ENCODE measurements at regions not wholly inside any gene's neighbourhood (a gene's known extent, or its start where the extent isn't known, plus 50 kb on each side); places are given as distances from the start of the nearest gene placed in this dataset.
"Not testable (repeated sequence)": the region's sequence is repeated elsewhere in the genome, so short reads cannot be mapped to it uniquely, and the experiment has no call there.

GRCh38 chr1:25009671-25010262 is 79.7 kb upstream of the RUNX3 start:
- no peak for TF ChIP-seq POLR2A (IDR thresholded peaks at IDR 0.05; ENCODE audit: low read depth, low read length)
- FAIRE-seq (no peak), DNase-seq (ENCODE audit: insufficient read length, low spot score) (no peak)

GRCh38 chr1:25008192-25008485 is 78.1 kb upstream of the RUNX3 start:
- FAIRE-seq (no peak), DNase-seq (ENCODE audit: insufficient read length, low spot score) (no peak)
- no peak for TF ChIP-seq POLR2A (IDR thresholded peaks at IDR 0.05; ENCODE audit: low read depth, low read length)

GRCh38 chr1:25007390-25008191 is 77.5 kb upstream of the RUNX3 start:
- DNase-seq (ENCODE audit: insufficient read length, low spot score), result not testable (repeated sequence)

GRCh38 chr1:25006770-25007169 is 76.7 kb upstream of the RUNX3 start:
- no peak for DNase-seq (ENCODE audit: insufficient read length, low spot score)
- TF ChIP-seq POLR2A (IDR thresholded peaks at IDR 0.05; ENCODE audit: low read depth, low read length), result no peak
- no peak for FAIRE-seq

More at GRCh38 chr1:25007390-25008191, 77.5 kb upstream of the RUNX3 start:
- FAIRE-seq, result not testable (repeated sequence)

- no peak for FAIRE-seq
- TF ChIP-seq POLR2A (IDR thresholded peaks at IDR 0.05; ENCODE audit: low read depth, low read length), result no peak
- no peak for DNase-seq (ENCODE audit: insufficient read length, low spot score)
Observed at GRCh38 chr1:25004355-25004754, 74.3 kb upstream of the RUNX3 start.

- peak; percentile 10 for DNase-seq (ENCODE audit: insufficient read length, low spot score)
- no peak for FAIRE-seq
- no peak for TF ChIP-seq POLR2A (IDR thresholded peaks at IDR 0.05; ENCODE audit: low read depth, low read length)
Observed at GRCh38 chr1:25003457-25004190, 73.5 kb upstream of the RUNX3 start.

GRCh38 chr1:25003000-25003399 is 72.9 kb upstream of the RUNX3 start:
- DNase-seq (ENCODE audit: insufficient read length, low spot score) (no peak), FAIRE-seq (no peak)
- TF ChIP-seq POLR2A (IDR thresholded peaks at IDR 0.05; ENCODE audit: low read depth, low read length), result no peak

- FAIRE-seq, result no peak
Observed at GRCh38 chr1:25001125-25001915, 71.2 kb upstream of the RUNX3 start.

GRCh38 chr1:24999906-25000305 is 69.8 kb upstream of the RUNX3 start:
- FAIRE-seq, result no peak
- TF ChIP-seq POLR2A (IDR thresholded peaks at IDR 0.05; ENCODE audit: low read depth, low read length), result no peak
- no peak for DNase-seq (ENCODE audit: insufficient read length, low spot score)

More at GRCh38 chr1:25001125-25001915, 71.2 kb upstream of the RUNX3 start:
- DNase-seq (ENCODE audit: insufficient read length, low spot score), result no peak
- no peak for TF ChIP-seq POLR2A (IDR thresholded peaks at IDR 0.05; ENCODE audit: low read depth, low read length)

GRCh38 chr1:24999426-24999825 is 69.3 kb upstream of the RUNX3 start:
- no peak for TF ChIP-seq POLR2A (IDR thresholded peaks at IDR 0.05; ENCODE audit: low read depth, low read length)
- FAIRE-seq (no peak), DNase-seq (ENCODE audit: insufficient read length, low spot score) (no peak)

- FAIRE-seq, result no peak
- no peak for TF ChIP-seq POLR2A (IDR thresholded peaks at IDR 0.05; ENCODE audit: low read depth, low read length)
- no peak for DNase-seq (ENCODE audit: insufficient read length, low spot score)
Observed at GRCh38 chr1:24998563-24999245, 68.6 kb upstream of the RUNX3 start.

- DNase-seq (ENCODE audit: insufficient read length, low spot score), result no peak
- FAIRE-seq, result no peak
- TF ChIP-seq POLR2A (IDR thresholded peaks at IDR 0.05; ENCODE audit: low read depth, low read length), result no peak
Observed at GRCh38 chr1:24996983-24997893, 67.2 kb upstream of the RUNX3 start.
